GM12874 (cell line): ENCODE measurements at regions not wholly inside any gene's neighbourhood (a gene's known extent, or its start where the extent isn't known, plus 50 kb on each side); places are given as distances from the start of the nearest gene placed in this dataset.

ENCODE experiments used
- CTCF ChIP-seq: IDR thresholded peaks from 2 replicates; pipeline ENCODE4 v1.5.1; 2011; ENCODE audit warnings: low read depth, mild to moderate bottlenecking, control low read depth, low read length, moderate library complexity; ENCODE audit not compliant: insufficient read depth

- no peak for TF ChIP-seq CTCF
Observed at GRCh38 chr10:30734901-30735300, 105.3 kb upstream of the LYZL2 start.

GRCh38 chr10:30732671-30733070, 103.1 kb upstream of the LYZL2 start:
- no peak for TF ChIP-seq CTCF

DNA sequence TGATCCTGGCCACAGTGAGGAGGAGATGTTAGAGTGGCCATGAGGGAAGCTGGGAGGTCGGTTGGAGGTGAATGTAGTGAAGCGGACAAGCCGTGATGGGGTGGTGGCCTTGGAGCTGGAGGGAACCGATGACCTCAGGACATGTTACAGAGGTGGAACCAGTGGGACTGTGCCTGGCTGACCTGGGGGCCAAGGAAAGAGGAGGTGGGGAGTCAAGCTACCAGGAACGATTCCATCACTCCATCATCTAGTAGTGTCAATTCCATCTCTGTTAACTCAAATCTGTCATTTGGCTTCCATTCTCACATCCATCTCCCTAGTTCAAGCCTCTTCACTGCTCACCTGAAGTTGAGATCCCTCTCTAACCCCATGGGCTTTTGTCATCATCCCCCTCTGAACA, 102.4 kb upstream of the LYZL2 start:
- TF ChIP-seq CTCF = no peak

DNA sequence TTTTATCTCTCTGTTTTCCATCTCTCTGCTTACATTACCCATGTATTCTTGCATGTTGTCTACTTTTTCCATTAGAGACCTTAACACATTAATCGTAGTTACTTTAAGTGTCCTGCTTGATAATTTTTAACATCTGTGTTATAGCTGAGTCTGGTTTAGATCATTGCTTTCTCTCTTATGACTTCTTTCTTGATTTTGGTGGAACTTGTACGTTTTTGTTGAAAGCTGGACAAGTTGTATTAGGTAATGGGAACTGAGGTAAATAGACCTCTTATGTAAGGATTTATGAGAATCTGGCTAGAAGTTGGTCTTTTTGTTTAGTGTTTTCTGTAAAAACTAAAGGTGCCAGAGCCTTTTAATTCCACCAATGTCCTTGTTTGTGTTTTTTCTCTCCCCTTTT, 100.8 kb upstream of the LYZL2 start:
- no peak for TF ChIP-seq CTCF

DNA sequence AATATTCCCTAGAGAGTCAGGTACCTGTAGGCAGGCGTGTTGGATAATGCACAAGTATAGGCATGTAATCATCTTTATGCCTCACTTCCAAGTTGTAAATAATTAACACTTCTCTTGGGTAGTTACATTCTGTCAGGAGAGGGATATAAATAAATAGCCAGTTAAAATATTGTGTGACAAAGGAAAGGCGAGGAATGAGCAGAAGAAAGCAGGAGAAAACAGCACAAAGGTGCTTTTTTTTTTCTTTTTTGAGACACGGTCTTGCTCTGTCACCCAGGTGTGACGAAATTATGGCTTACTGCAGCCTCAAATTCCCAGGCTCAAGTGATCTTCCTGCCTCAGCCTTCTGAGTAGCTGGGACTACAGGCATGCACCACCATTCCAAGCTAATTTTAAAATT, 99.2 kb upstream of the LYZL2 start:
- TF ChIP-seq CTCF = no peak

- TF ChIP-seq CTCF = no peak
Observed at GRCh38 chr10:30728127-30728526, 98.6 kb upstream of the LYZL2 start.

DNA sequence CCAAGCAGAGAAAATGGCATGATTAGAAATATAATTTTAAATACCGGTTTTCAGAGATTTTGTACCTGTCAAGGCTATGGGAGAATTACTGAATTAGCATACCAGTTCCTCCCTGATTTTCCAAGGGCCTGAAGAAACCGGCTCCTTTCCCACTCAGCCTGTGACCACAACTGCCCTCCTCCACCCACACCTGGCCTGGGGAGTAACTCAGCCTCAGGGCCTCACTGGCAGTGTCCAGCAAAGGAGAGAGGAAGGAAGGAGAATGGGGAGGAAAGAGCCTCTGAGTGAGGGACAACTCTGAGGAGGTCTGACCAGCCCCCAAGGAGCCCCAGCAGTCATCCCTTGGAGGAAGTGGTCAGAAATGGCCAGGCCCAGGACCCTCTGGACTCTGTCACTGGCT, 98.0 kb upstream of the LYZL2 start:
- no peak for TF ChIP-seq CTCF
